Neuronal stem cell (in vitro differentiated cells): ENCODE measurements at regions not wholly inside any gene's neighbourhood (a gene's known extent, or its start where the extent isn't known, plus 50 kb on each side); places are given as distances from the start of the nearest gene placed in this dataset.

Experiments used
- DNase-seq: peaks from one replicate; pipeline ENCODE4 v3.0.0-alpha.2; 2013; ENCODE audit warnings: low spot score
- H2AFZ ChIP-seq: one replicate; pipeline ENCODE4 v1.6.1; 2013; ENCODE audit warnings: mild to moderate bottlenecking, low read length, inconsistent platforms
- H2AK5ac ChIP-seq: 2 replicates; pipeline ENCODE4 v1.6.1; 2013; ENCODE audit warnings: low read depth, mild to moderate bottlenecking, inconsistent platforms, low read length, moderate library complexity, mixed read lengths
- H2BK120ac ChIP-seq: 2 replicates; pipeline ENCODE4 v1.6.1; 2013; ENCODE audit warnings: low read depth, mild to moderate bottlenecking, inconsistent platforms, low read length, moderate library complexity, mixed read lengths
- H2BK12ac ChIP-seq: one replicate; pipeline ENCODE4 v1.6.1; 2013; ENCODE audit warnings: low read length, inconsistent platforms
- H2BK15ac ChIP-seq: 2 replicates; pipeline ENCODE4 v1.6.1; 2013; ENCODE audit warnings: mild to moderate bottlenecking, low read length, inconsistent platforms, mixed read lengths
- H2BK5ac ChIP-seq: one replicate; pipeline ENCODE4 v1.6.1; 2013; ENCODE audit warnings: inconsistent platforms, mild to moderate bottlenecking, low read length, moderate library complexity
- H3K14ac ChIP-seq: one replicate; pipeline ENCODE4 v1.6.1; 2013; ENCODE audit warnings: low read length, inconsistent platforms
- H3K18ac ChIP-seq: 2 replicates; pipeline ENCODE4 v1.6.1; 2013; ENCODE audit warnings: low read length, inconsistent platforms
- H3K23ac ChIP-seq: 2 replicates; pipeline ENCODE4 v1.6.1; 2013; ENCODE audit warnings: low read depth, mild to moderate bottlenecking, mixed read lengths, low read length, inconsistent platforms; ENCODE audit not compliant: poor library complexity
- H3K27ac ChIP-seq: replicated peaks from 3 replicates; pipeline ENCODE4 v1.5.1; 2013; ENCODE audit warnings: low read length, inconsistent platforms
- H3K27me3 ChIP-seq, 3 experiments: 2 replicates each; pipeline ENCODE4 v1.6.1; 2013; ENCODE audit warnings: low read length in 3 of 3, mild to moderate bottlenecking in 2 of 3, inconsistent platforms in 1 of 3, low read depth in 1 of 3, mixed read lengths in 1 of 3, moderate library complexity in 1 of 3; ENCODE audit not compliant: control insufficient read depth in 3 of 3, insufficient read depth in 3 of 3
- H3K36me3 ChIP-seq, 2 donors: replicated peaks in 1 of 2; 2 replicates each; pipeline ENCODE4 v1.6.1; 2013; ENCODE audit warnings: low read length in 2 of 2; ENCODE audit not compliant: control insufficient read depth in 2 of 2, insufficient read depth in 2 of 2
- H3K4ac ChIP-seq: 2 replicates; pipeline ENCODE4 v1.6.1; 2013; ENCODE audit warnings: inconsistent platforms, mild to moderate bottlenecking, low read length, moderate library complexity
- H3K4me1 ChIP-seq, 2 donors: 1 replicate in 1 of 2; 2 replicates in 1 of 2; pipeline ENCODE4 v1.6.1; 2013; ENCODE audit warnings: low read length in 2 of 2, low read depth in 1 of 2; ENCODE audit not compliant: control insufficient read depth in 2 of 2, insufficient read depth in 1 of 2
- H3K4me2 ChIP-seq: one replicate; pipeline ENCODE4 v1.6.1; 2013; ENCODE audit warnings: mild to moderate bottlenecking, low read length, inconsistent platforms; ENCODE audit not compliant: insufficient read depth, poor library complexity, severe bottlenecking
- H3K4me3 ChIP-seq, 2 donors: 2 replicates each; pipeline ENCODE4 v1.5.1; 2013; ENCODE audit warnings: low read length in 2 of 2, mild to moderate bottlenecking in 2 of 2, inconsistent platforms in 1 of 2, moderate library complexity in 1 of 2
- H3K79me1 ChIP-seq: one replicate; pipeline ENCODE4 v1.6.1; 2013; ENCODE audit warnings: low read depth, mild to moderate bottlenecking, inconsistent platforms, low read length, moderate library complexity
- H3K9ac ChIP-seq: one replicate; pipeline ENCODE4 v1.6.1; 2013; ENCODE audit warnings: mild to moderate bottlenecking, low read depth, low read length, inconsistent platforms; ENCODE audit not compliant: poor library complexity
- H3K9me3 ChIP-seq, 2 donors: replicated peaks in 1 of 2; 2 replicates each; pipeline versions ENCODE3 to v1.6.1; 2013; ENCODE audit warnings: low read length in 2 of 2, mild to moderate bottlenecking in 2 of 2, inconsistent platforms in 1 of 2, low read depth in 1 of 2, mixed read lengths in 1 of 2, moderate library complexity in 1 of 2; ENCODE audit not compliant: control insufficient read depth in 2 of 2, insufficient read depth in 1 of 2
- H4K8ac ChIP-seq: one replicate; pipeline ENCODE4 v1.6.1; 2013; ENCODE audit warnings: low read depth, mild to moderate bottlenecking, inconsistent platforms, low read length, moderate library complexity
- H4K91ac ChIP-seq: one replicate; pipeline ENCODE4 v1.6.1; 2013; ENCODE audit warnings: low read length, low read depth, mild to moderate bottlenecking, inconsistent platforms; ENCODE audit not compliant: poor library complexity
- WGBS, 2 donors: extraction: QIAGEN DNeasy Blood & Tissue Kit; methylation state at CpG; one replicate each; pipeline ENCODE4 v1.1.7; 2013; ENCODE audit warnings: missing lambda C conversion rate in 2 of 2, mixed read lengths in 1 of 2; ENCODE audit not compliant: insufficient read length in 2 of 2, insufficient replicate concordance in 1 of 2; ENCODE audit errors: extremely low coverage in 2 of 2; 5-methylcytosine and 5-hydroxymethylcytosine counted together

- no peak overlapping the region for H3K4me3 ChIP-seq
- no peak overlapping the region for H2AK5ac ChIP-seq
- no CpG with 5 or more reads among the region's 2 CpGs for WGBS, 2 donors
- H4K91ac ChIP-seq = no peak overlapping the region
- H3K9me3 ChIP-seq = no peaks in the 10 kb centered on the region
- H2BK120ac ChIP-seq = no peak overlapping the region
- no peak overlapping the region for H2AFZ ChIP-seq
- no peak overlapping the region for H4K8ac ChIP-seq
- no peak overlapping the region for H3K4ac ChIP-seq
- H2BK12ac ChIP-seq = no peak overlapping the region
- no peak overlapping the region for H2BK5ac ChIP-seq
- no peaks in the 10 kb centered on the region for H3K36me3 ChIP-seq
- no peak overlapping the region for H3K23ac ChIP-seq
- H3K79me1 ChIP-seq = no peaks in the 10 kb centered on the region
- no peak overlapping the region for H3K9ac ChIP-seq
- peaks cover 0 to 5% of the 10 kb centered on the region in 2 donors for H3K4me1 ChIP-seq
- no peak overlapping the region for H3K14ac ChIP-seq
- no peak overlapping the region for H2BK15ac ChIP-seq
- no peak overlapping the region for H3K18ac ChIP-seq
- H3K27me3 ChIP-seq = no peaks in the 10 kb centered on the region
- H3K27ac ChIP-seq = no peak overlapping the region
- no peak for DNase-seq
- no peak overlapping the region for H3K4me2 ChIP-seq
These were observed 490.7 kb upstream of the B3GALT2 start for GRCh38 chr1:193676996-193677549.

GRCh38 chr1:193674292-193674944 lies 488.0 kb upstream of the B3GALT2 start:
- Histone ChIP-seq H3K4me2 (no peak overlapping the region), H3K18ac (no peak overlapping the region), H3K4me3 (no peak overlapping the region), H2BK120ac (no peak overlapping the region), H3K23ac (no peak overlapping the region), H4K8ac (no peak overlapping the region), H2AFZ (no peak overlapping the region), H3K14ac (no peak overlapping the region), H4K91ac (no peak overlapping the region), H3K36me3 (no peaks in the 10 kb centered on the region), H3K79me1 (no peaks in the 10 kb centered on the region), H3K27me3 (no peaks in the 10 kb centered on the region), H2BK12ac (no peak overlapping the region), H3K27ac (no peak overlapping the region), H3K4ac (no peak overlapping the region), H2AK5ac (no peak overlapping the region), H3K4me1 (peaks cover 0 to 5% of the 10 kb centered on the region in 2 donors), H3K9ac (no peak overlapping the region), H3K9me3 (peaks cover 0 to 2% of the 10 kb centered on the region in 2 donors), H2BK5ac (no peak overlapping the region), H2BK15ac (no peak overlapping the region)
- WGBS, 2 donors = no CpG with 5 or more reads among the region's 7 CpGs
- DNase-seq = no peak

GRCh38 chr1:193666485-193667083 lies 480.2 kb upstream of the B3GALT2 start:
- no peak overlapping the region for H4K91ac ChIP-seq
- no peak overlapping the region for H4K8ac ChIP-seq
- DNase-seq = no peak

GRCh38 chr1:193663965-193664364 lies 477.6 kb upstream of the B3GALT2 start:
- H3K4me3 ChIP-seq = no peak overlapping the region
- no peak overlapping the region for H4K8ac ChIP-seq
- no peaks in the 10 kb centered on the region for H3K9me3 ChIP-seq
- H2BK12ac ChIP-seq = no peak overlapping the region
- no peak for DNase-seq
- H3K4me2 ChIP-seq = no peak overlapping the region
- H3K23ac ChIP-seq = no peak overlapping the region
- no peak overlapping the region for H2BK120ac ChIP-seq
- H3K4me1 ChIP-seq = no peaks in the 10 kb centered on the region
- H4K91ac ChIP-seq = no peak overlapping the region
- H3K27me3 ChIP-seq = no peaks in the 10 kb centered on the region
- H2AK5ac ChIP-seq = no peak overlapping the region
- H2BK15ac ChIP-seq = no peak overlapping the region
- no peak overlapping the region for H3K18ac ChIP-seq
- H3K4ac ChIP-seq = no peak overlapping the region
- H3K27ac ChIP-seq = no peak overlapping the region
- no peak overlapping the region for H2BK5ac ChIP-seq
- H3K9ac ChIP-seq = no peak overlapping the region
- H2AFZ ChIP-seq = no peak overlapping the region
- H3K36me3 ChIP-seq = no peaks in the 10 kb centered on the region
- no peak overlapping the region for H3K14ac ChIP-seq
- no peaks in the 10 kb centered on the region for H3K79me1 ChIP-seq

More at GRCh38 chr1:193666485-193667083, 480.2 kb upstream of the B3GALT2 start:
- Histone ChIP-seq H2BK120ac (no peak overlapping the region), H3K4ac (no peak overlapping the region), H3K36me3 (no peaks in the 10 kb centered on the region), H3K4me1 (no peaks in the 10 kb centered on the region), H2BK15ac (no peak overlapping the region), H3K79me1 (no peaks in the 10 kb centered on the region), H3K9me3 (peaks cover 0 to 2% of the 10 kb centered on the region in 2 donors), H3K14ac (no peak overlapping the region), H3K27ac (no peak overlapping the region), H3K18ac (no peak overlapping the region), H3K9ac (no peak overlapping the region), H3K23ac (no peak overlapping the region), H3K27me3 (no peaks in the 10 kb centered on the region), H2AK5ac (no peak overlapping the region), H2AFZ (no peak overlapping the region), H2BK12ac (no peak overlapping the region), H3K4me2 (no peak overlapping the region), H2BK5ac (no peak overlapping the region), H3K4me3 (no peak overlapping the region)
- WGBS, 2 donors = 100% methylated on average over 2 of the region's 7 CpGs; no CpG with 5 or more reads in 1 of the 2 donors
